GM21723 (cell line): ENCODE measurements at regions not wholly inside any gene's neighbourhood (a gene's known extent, or its start where the extent isn't known, plus 50 kb on each side); places are given as distances from the start of the nearest gene placed in this dataset.
"Not testable (repeated sequence)": the region's sequence is repeated elsewhere in the genome, so short reads cannot be mapped to it uniquely, and the experiment has no call there.

ENCODE experiments used
- ATAC-seq: cut with Tn5 transposase; IDR thresholded peaks from one replicate; pipeline ENCODE4 v1.9.1; 2021; ENCODE audit warnings: mild to moderate bottlenecking, moderate library complexity; ENCODE audit not compliant: unreplicated experiment

GRCh38 chrX:5314148-5314547 is 914.5 kb downstream of the NLGN4X start:
- ATAC-seq = no peak

- no peak for ATAC-seq
Measured at GRCh38 chrX:5307416-5307815, 921.3 kb downstream of the NLGN4X start.

DNA sequence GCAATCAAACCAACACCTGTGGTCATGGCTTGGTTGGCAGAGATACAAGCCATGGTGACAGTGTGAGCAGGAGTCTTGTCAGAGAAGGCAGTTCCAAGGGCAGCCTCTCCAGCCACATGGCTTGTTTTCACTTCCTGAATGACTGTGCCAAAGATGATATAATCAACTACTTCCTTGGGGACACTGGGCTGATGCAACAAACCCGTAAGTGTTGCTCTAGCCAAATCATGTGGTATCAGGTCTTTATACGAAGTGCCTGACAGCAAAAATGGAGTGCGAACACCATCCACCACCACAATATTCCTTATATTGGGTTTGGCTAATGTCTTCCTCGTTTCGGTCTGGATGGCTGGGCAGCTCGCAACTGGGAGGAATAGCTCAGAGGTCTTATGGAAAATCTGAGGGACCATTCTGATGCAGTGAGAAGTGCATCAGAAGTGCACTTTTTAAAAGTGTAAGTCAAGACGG is 922.0 kb downstream of the NLGN4X start:
- ATAC-seq = no peak

GRCh38 chrX:5305452-5305851 is 923.2 kb downstream of the NLGN4X start:
- no peak for ATAC-seq

DNA sequence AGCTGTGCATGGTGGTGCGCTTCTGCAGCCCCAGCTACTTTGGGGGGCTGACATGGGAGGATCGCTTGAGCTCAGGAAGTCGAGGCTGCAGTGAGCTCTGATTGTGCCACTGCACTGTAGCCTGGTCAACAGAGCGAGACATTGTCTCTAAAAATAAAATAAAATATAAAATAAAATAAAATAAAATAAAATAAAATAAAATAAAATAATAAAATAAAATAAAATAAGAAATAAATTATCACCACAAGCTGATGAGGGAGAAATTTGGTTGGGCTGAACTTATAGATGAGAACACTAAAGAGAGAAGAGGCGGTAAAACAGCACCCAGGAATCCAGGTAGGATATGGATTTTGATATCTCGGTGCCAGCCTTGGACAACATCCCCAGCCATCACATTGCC is 933.7 kb downstream of the NLGN4X start:
- ATAC-seq = no peak

- no peak for ATAC-seq
Measured at GRCh38 chrX:5290635-5291034, 938.0 kb downstream of the NLGN4X start.

DNA sequence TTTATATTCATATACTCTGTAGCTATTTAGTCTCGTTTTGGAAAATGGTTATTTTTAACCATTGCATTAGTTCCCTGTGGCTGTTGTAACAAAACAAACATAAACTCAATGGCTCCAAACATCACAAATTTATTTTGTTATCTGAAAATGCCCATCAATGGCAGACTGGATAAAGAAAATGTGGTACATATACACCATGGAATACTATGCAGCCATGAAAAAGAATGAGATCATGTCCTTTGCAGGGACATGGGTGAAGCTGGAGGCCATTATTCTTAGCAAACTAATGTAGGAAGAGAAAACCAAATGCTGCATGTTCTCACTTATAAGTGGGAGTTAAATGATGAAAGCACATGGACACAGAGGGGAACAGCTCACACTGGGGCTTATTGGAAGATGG is 938.7 kb downstream of the NLGN4X start:
- ATAC-seq = not testable (repeated sequence)

DNA sequence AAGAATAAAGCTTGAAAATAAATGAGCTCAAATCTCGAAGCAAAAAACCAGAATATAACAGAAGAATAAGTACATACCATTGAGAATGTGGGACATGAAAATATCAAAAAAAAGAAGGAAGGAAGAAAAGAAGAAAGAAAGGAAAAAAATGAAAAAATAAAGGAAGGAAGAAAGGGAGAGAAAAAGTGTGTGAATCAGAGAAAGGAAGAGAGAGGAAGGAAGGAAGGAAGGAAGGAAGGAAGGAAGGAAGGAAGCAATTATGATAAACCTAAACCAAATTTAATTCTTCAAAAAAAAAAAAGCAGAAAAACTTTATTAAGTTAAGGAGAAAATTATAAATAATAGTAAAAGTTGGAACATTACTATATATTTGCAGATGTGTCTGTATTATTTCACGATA is 949.8 kb downstream of the NLGN4X start:
- no peak for ATAC-seq

DNA sequence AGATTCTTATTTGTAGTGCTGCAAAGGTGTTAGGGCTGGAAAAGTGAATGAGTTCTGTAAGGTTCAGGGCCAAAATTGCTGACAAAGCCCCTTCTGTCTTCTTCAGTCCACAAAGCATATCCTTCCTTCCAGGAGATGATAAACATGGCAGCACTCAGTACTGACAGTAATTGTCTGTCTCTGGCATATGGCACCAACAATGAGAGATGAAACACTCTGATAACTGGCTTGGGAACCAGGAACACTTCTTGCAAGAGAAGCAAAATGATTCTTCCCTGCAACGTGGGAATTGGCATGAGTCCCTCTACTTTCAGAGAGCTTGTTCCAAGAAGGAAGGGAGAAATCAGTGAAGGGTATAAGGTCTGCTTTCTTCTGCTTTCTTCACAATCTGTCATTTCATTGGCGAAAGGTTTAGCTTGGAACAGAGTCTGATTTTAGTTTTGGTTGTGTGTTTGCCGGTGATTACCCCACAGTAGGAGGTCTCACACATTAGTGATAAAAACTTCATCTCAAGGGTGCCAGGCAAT is 963.3 kb downstream of the NLGN4X start:
- ATAC-seq = no peak

GRCh38 chrX:5250106-5250505 is 978.6 kb downstream of the NLGN4X start:
- no peak for ATAC-seq

DNA sequence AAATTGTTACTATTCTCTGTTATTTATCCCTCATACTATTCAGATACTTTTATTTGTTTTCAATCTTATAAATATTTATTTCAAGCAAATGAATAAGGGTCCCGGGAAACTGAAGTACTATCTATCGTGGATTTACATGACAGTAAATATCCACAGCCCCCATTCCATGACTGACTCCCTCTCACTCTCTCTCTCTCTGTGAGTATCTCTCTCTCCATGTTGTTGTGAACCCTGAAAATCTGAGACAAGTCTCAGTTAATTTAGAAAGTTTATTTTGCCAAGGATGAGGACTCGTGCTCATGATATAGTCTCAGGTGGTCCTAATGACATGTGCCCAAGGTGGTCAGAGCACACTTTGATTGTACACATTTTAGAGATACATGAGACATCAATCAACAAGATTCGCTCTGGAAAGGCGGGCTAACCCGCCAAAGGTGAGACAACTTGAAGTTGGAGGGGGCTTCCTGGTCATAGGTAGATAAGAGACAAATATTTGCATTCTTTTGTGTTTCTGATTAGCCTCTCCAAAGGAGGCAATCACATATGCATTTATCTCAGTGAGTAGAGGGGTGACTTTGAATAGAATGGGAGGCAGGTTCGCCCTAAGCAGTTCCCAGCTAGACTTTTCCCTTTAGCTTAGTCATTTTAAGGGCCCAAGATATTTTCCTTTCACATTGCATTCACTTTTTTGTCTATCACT is 986.4 kb downstream of the NLGN4X start:
- no peak for ATAC-seq

DNA sequence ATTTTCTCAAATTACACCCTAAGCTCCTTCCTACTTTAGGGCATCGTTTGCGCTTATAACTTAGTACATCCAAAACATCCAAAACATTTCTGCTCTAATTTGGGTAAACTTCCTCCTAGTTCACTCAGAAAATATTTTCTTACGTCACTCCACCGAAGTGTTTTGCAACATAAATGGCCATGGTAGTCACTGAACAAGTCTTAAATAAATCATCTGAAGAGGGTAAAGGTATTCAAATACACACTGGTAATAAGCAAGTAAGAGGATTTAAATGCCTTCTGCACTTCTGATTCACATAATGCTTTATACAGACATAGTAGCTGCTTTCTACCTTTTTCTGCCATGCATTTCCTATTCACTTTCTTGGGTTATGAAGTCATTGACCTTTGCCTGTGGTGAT is 991.9 kb downstream of the NLGN4X start:
- no peak for ATAC-seq

DNA sequence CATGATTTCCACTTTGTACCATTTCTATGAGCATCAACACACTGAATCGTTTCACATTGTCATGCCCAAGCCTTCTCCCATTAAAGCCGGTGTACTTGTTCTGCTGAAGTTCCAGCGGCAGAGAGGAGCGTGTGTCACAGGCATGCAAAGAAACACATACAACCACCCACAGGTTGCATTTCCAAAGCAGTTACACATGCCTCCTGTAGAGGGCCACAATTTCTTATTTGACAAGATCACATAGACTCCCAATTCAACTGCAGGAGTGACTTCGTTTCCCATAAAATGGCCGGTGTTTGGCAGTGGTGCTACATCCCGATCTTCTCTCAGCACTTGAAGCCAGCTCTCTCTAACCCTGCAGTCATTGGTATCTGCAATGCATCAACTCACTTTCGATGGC is 992.6 kb downstream of the NLGN4X start:
- ATAC-seq = no peak

DNA sequence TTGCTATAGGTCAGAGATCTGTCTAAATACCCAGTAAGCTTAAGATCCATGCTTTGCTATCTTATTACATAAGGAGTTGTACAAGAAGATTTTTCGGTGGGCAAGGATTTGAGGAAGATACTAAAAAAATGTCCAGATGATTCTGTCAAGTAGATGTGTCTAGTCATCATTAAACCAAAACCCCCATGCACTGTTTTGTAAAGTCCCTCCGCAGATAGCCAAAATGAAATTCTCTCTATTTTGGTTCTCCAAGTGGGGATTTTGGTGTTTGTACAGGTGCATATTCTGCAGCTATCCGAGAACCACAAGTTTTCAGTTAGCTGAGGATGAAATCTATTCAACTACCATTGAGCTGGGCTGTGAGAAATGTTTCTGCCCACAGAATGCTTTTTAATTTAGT is 994.8 kb downstream of the NLGN4X start:
- ATAC-seq = no peak

- ATAC-seq = no peak
Measured at GRCh38 chrX:5220421-5220820, 1008.2 kb downstream of the NLGN4X start.

DNA sequence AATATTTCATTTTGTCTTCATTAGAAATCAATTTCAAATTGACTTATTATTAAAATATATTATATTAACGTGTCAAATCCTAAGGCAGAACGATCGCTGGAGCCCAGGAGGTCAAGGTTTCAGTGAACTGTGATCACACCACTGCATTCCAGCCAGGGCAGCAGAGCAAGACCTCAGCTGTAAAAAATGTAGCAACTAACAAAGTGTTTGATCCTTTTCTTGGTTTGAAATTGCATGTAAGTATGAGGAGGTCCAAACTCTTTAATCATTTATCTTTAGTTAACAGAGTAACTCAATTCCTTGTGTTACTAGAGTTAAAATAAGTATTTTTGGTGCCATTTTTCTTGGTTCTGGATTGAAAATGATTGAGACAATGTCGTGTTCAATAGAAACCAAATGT is 1033.9 kb downstream of the NLGN4X start:
- ATAC-seq = no peak

DNA sequence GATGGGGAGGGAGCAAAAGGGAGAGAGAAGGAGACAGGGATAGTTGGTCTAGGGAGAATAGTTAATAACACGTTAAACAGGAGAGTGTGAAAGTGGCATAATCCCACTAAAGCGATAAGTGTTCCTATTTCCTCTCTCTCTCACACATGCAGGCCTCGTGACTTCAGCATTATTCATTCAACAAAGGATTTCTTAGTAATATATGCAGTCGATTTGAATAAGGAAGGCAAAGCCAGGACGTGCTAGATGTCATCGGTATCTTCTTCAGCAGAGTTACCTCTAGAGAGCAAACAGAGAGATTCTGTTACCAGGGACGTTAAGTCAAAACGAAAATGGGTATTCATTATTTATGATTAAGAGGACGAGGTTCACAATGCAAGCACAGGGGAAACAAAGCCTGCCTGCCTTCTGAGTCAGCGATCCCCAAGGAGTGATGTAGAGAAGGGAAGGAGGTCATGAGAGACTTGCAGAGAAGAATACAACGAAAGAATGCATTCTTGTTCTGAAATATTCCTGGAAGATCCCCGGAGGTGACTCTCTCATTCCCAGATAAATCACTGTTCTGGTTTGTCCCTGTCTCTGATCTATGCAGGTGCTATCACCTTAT is 1048.4 kb downstream of the NLGN4X start:
- no peak for ATAC-seq

DNA sequence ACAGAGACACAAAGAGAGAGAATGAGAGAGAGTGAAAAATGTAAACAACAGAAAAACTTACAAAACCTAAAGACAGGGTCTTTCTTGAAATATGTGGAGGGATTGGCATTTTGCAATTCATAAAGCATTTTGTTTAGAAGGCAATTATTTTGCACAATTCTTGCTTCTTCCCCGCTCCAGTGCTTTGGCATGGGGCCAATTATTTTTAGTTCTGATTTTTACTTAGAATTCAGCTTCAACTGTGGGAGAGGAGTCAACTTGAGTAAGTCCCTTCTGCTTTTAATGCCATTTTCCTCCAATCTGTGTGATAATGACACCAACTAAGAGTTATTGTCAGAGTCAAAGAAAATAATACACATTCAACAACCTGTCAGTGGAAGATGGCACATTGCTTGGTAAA is 1051.9 kb downstream of the NLGN4X start:
- no peak for ATAC-seq

DNA sequence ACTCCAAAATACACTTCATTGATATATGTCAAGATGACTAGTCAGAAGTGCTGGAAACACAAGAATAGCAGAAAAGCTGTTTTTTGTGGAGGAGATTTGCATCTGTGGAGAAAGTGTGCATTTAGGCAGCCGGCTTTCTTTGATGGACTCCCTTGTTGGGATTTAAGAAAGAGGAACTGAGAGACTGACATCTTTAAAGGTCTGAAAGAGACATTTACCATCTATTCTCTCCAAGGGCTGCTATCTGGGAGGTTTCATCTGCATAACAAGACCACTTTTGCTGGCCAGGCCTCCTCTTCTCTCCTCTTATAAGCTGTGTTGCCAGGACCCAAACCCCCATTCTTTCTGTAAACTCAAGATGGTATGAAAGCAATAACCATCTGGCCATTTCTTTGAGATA is 1065.0 kb downstream of the NLGN4X start:
- ATAC-seq = no peak

GRCh38 chrX:5155301-5155700 is 1073.4 kb downstream of the NLGN4X start:
- no peak for ATAC-seq

GRCh38 chrX:5145957-5146356 is 1082.7 kb downstream of the NLGN4X start:
- ATAC-seq = no peak

DNA sequence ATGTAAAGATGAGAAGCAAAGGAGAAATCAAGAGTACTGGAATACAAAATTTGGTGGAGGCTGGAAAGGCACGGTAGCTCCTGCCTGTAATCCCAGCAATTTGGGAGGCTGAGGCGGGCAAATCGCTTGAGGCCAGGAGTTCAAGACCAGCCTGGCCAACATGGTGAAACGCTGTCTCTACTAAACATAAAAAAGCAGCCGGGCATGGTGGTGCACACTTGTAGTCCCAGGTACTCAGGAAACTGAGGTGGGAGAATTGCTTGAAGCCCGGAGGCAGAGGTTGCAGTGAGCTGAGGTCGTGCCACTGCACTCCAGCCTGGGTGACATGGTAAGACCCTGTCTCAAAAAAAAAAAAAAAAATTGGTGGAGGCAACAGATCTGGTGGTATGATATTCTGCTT is 1086.0 kb downstream of the NLGN4X start:
- no peak for ATAC-seq
